ENCODE measurements at regions not wholly inside any gene's neighbourhood (a gene's known extent, or its start where the extent isn't known, plus 50 kb on each side); places are given as distances from the start of the nearest gene placed in this dataset.

GRCh38 chr16:9509663-9510062 lies 418.2 kb downstream of the HAPSTR1 start:
- Histone ChIP-seq H3K27me3 (no peaks in the 10 kb centered on the region), H3K36me3 (no peaks in the 10 kb centered on the region), H3K4me3 (no peak overlapping the region), H3K9me3 (no peaks in the 10 kb centered on the region)
- no peak for DNase-seq

GRCh38 chr16:9511389-9511788 lies 419.9 kb downstream of the HAPSTR1 start:
- Histone ChIP-seq H3K36me3 (no peaks in the 10 kb centered on the region), H3K9me3 (no peaks in the 10 kb centered on the region), H3K27me3 (no peaks in the 10 kb centered on the region), H3K4me3 (no peak overlapping the region)
- DNase-seq = no peak

- Histone ChIP-seq H3K4me3 (no peak overlapping the region), H3K9me3 (no peaks in the 10 kb centered on the region)
- DNase-seq = no peak
These were observed 425.0 kb downstream of the HAPSTR1 start for GRCh38 chr16:9516444-9516843.

GRCh38 chr16:9518051-9518450 lies 426.6 kb downstream of the HAPSTR1 start:
- Histone ChIP-seq H3K9me3 (no peaks in the 10 kb centered on the region), H3K4me3 (no peak overlapping the region), H3K27me3 (no peaks in the 10 kb centered on the region), H3K36me3 (no peaks in the 10 kb centered on the region)
- no peak for DNase-seq

More at GRCh38 chr16:9516444-9516843, 425.0 kb downstream of the HAPSTR1 start:
- Histone ChIP-seq H3K36me3 (no peaks in the 10 kb centered on the region), H3K27me3 (no peaks in the 10 kb centered on the region)

- no peaks in the 10 kb centered on the region for H3K9me3 ChIP-seq
- no peak overlapping the region for H3K4me3 ChIP-seq
- no peaks in the 10 kb centered on the region for H3K36me3 ChIP-seq
- DNase-seq = no peak
- no peaks in the 10 kb centered on the region for H3K27me3 ChIP-seq
These were observed 427.1 kb downstream of the HAPSTR1 start for GRCh38 chr16:9518581-9518980.

GRCh38 chr16:9521749-9522370 lies 430.4 kb downstream of the HAPSTR1 start:
- Histone ChIP-seq H3K36me3 (no peaks in the 10 kb centered on the region), H3K9me3 (no peaks in the 10 kb centered on the region), H3K27me3 (no peaks in the 10 kb centered on the region), H3K4me3 (no peak overlapping the region)
- DNase-seq = no peak

- no peak overlapping the region for H3K4me3 ChIP-seq
- no peak for DNase-seq
These were observed 431.2 kb downstream of the HAPSTR1 start for GRCh38 chr16:9522614-9523013.

GRCh38 chr16:9523994-9524393 lies 432.6 kb downstream of the HAPSTR1 start:
- no peaks in the 10 kb centered on the region for H3K9me3 ChIP-seq
- no peaks in the 10 kb centered on the region for H3K27me3 ChIP-seq
- no peak overlapping the region for H3K4me3 ChIP-seq
- DNase-seq = no peak
- no peaks in the 10 kb centered on the region for H3K36me3 ChIP-seq

More at GRCh38 chr16:9522614-9523013, 431.2 kb downstream of the HAPSTR1 start:
- Histone ChIP-seq H3K9me3 (no peaks in the 10 kb centered on the region), H3K36me3 (no peaks in the 10 kb centered on the region), H3K27me3 (no peaks in the 10 kb centered on the region)

GRCh38 chr16:9525037-9525436 lies 433.6 kb downstream of the HAPSTR1 start:
- DNase-seq = no peak
- Histone ChIP-seq H3K36me3 (no peaks in the 10 kb centered on the region), H3K9me3 (no peaks in the 10 kb centered on the region), H3K4me3 (no peak overlapping the region), H3K27me3 (no peaks in the 10 kb centered on the region)

GRCh38 chr16:9526791-9527190 lies 435.3 kb downstream of the HAPSTR1 start:
- no peak overlapping the region for H3K4me3 ChIP-seq
- no peaks in the 10 kb centered on the region for H3K9me3 ChIP-seq
- H3K36me3 ChIP-seq = no peaks in the 10 kb centered on the region
- DNase-seq = no peak
- H3K27me3 ChIP-seq = no peaks in the 10 kb centered on the region

- no peaks in the 10 kb centered on the region for H3K27me3 ChIP-seq
- no peaks in the 10 kb centered on the region for H3K9me3 ChIP-seq
- no peak for DNase-seq
- no peaks in the 10 kb centered on the region for H3K36me3 ChIP-seq
- H3K4me3 ChIP-seq = no peak overlapping the region
These were observed 436.5 kb downstream of the HAPSTR1 start for GRCh38 chr16:9527976-9528375.

GRCh38 chr16:9528511-9529079 lies 437.2 kb downstream of the HAPSTR1 start:
- Histone ChIP-seq H3K27me3 (no peaks in the 10 kb centered on the region), H3K4me3 (no peak overlapping the region), H3K9me3 (no peaks in the 10 kb centered on the region), H3K36me3 (no peaks in the 10 kb centered on the region)
- DNase-seq = no peak

- Histone ChIP-seq H3K4me3 (no peak overlapping the region), H3K36me3 (no peaks in the 10 kb centered on the region), H3K27me3 (peaks cover 2% of the 10 kb centered on the region; the same call in 1 of the 2 replicates), H3K9me3 (no peaks in the 10 kb centered on the region)
- no peak for DNase-seq
These were observed 441.6 kb downstream of the HAPSTR1 start for GRCh38 chr16:9533042-9533441.

GRCh38 chr16:9534759-9535158 lies 443.3 kb downstream of the HAPSTR1 start:
- H3K4me3 ChIP-seq = no peak overlapping the region
- DNase-seq = no peak
- H3K9me3 ChIP-seq = no peaks in the 10 kb centered on the region
- H3K27me3 ChIP-seq = peaks cover 2% of the 10 kb centered on the region; the same call in 1 of the 2 replicates
- H3K36me3 ChIP-seq = no peaks in the 10 kb centered on the region

GRCh38 chr16:9536905-9537304 lies 445.5 kb downstream of the HAPSTR1 start:
- H3K9me3 ChIP-seq = no peaks in the 10 kb centered on the region
- H3K36me3 ChIP-seq = no peaks in the 10 kb centered on the region
- H3K4me3 ChIP-seq = no peak overlapping the region
- no peak for DNase-seq
- H3K27me3 ChIP-seq = peaks cover 4% of the 10 kb centered on the region; the same call in 1 of the 2 replicates

GRCh38 chr16:9539346-9539745 lies 447.9 kb downstream of the HAPSTR1 start:
- H3K36me3 ChIP-seq = no peaks in the 10 kb centered on the region
- no peaks in the 10 kb centered on the region for H3K9me3 ChIP-seq
- DNase-seq = no peak
- H3K27me3 ChIP-seq = peaks cover 4% of the 10 kb centered on the region
- no peak overlapping the region for H3K4me3 ChIP-seq

- no peaks in the 10 kb centered on the region for H3K36me3 ChIP-seq
- H3K9me3 ChIP-seq = no peaks in the 10 kb centered on the region
- no peak for DNase-seq
- H3K27me3 ChIP-seq = peaks cover 4% of the 10 kb centered on the region
- no peak overlapping the region for H3K4me3 ChIP-seq
These were observed 450.3 kb downstream of the HAPSTR1 start for GRCh38 chr16:9541723-9542122.

- Histone ChIP-seq H3K36me3 (no peaks in the 10 kb centered on the region), H3K4me3 (no peak overlapping the region), H3K27me3 (peaks cover 4% of the 10 kb centered on the region), H3K9me3 (no peaks in the 10 kb centered on the region)
- DNase-seq = no peak
These were observed 450.8 kb downstream of the HAPSTR1 start for GRCh38 chr16:9542165-9542755.

Measured in MG63 (cell line).